ENCODE measurements at regions not wholly inside any gene's neighbourhood (a gene's known extent, or its start where the extent isn't known, plus 50 kb on each side); places are given as distances from the start of the nearest gene placed in this dataset.

DNA sequence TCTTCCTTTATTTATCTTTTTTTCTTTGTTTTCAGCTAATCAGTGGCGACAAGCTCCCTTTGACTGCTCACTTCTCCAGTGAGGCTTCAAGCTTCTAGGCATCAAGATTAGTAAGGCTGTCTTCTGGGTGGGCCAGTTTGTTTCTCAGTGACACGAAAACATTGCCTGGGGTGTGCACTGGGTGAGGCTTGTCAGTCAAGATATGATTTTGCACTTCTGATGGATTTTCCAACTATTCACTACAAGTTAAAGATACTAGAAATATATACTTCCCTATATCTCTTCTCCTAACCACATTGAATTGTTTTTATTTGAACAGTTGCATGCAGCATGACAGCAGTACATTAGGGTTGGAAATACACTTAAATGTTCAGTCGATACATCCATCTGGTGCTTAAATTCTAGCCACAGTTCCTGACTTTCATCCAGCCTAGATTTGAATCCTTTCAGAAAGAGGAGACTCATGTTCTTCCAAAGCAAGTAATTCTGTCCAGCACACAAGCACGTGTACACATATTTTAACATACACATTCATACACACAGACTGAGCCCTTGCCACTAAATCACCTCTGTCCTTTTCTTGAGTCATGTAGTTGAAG is 275.6 kb upstream of the NOVA1 start:
- H3K4me3 ChIP-seq (ENCODE audit: low read length) = no peak overlapping the region
- no peak for DNase-seq (ENCODE audit: low read depth)
- TF ChIP-seq, protein P1, sequence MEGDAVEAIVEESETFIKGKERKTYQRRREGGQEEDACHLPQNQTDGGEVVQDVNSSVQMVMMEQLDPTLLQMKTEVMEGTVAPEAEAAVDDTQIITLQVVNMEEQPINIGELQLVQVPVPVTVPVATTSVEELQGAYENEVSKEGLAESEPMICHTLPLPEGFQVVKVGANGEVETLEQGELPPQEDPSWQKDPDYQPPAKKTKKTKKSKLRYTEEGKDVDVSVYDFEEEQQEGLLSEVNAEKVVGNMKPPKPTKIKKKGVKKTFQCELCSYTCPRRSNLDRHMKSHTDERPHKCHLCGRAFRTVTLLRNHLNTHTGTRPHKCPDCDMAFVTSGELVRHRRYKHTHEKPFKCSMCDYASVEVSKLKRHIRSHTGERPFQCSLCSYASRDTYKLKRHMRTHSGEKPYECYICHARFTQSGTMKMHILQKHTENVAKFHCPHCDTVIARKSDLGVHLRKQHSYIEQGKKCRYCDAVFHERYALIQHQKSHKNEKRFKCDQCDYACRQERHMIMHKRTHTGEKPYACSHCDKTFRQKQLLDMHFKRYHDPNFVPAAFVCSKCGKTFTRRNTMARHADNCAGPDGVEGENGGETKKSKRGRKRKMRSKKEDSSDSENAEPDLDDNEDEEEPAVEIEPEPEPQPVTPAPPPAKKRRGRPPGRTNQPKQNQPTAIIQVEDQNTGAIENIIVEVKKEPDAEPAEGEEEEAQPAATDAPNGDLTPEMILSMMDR (IDR thresholded peaks at IDR 0.05; ENCODE audit: insufficient read depth, low read depth, low read length, missing control alignments) = no peak

DNA sequence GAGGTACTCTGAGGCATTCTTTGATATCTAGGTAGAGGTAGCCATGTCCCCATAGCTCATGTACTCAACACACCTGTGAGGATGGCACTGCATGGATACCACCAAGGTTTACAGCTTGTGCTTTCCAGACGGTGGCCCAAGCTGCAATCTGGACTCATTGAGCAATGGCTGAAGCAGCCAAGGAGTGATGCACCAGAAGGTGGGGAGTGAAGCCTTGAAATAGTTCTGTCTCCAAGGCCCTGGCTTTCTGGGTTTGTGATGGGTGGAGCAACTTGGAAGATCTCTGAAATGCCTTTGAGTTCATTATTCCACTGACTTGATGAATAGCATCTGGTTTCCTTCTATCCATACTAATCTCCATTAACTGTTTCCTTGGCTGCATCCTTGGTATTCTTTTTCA is 290.0 kb upstream of the NOVA1 start:
- H3K4me3 ChIP-seq (ENCODE audit: low read length) = no peak overlapping the region
- TF ChIP-seq, protein P1 (IDR thresholded peaks at IDR 0.05; ENCODE audit: insufficient read depth, low read depth, low read length, missing control alignments) = no peak
- no peak for DNase-seq (ENCODE audit: low read depth)

DNA sequence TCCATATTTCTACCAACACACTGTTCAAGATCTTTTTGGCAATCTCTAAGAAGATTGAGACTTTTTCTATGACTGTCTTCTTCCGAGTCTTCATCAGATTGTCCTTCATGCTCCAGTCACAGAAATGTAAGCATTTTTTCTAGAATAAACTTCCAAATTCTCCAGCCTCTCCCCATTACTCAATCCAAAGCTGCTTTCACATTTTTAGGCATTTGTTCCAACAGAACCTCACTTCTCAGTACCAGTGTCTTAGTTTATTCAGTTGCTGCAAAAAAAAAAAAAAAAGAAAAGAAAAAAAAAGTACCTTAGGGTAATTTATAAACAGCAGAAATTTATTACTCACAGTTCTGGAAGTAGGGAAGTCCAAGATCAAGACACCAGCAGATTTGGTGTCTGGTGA is 290.8 kb upstream of the NOVA1 start:
- H3K4me3 ChIP-seq (ENCODE audit: low read length) = no peak overlapping the region
- no peak for DNase-seq (ENCODE audit: low read depth)
- TF ChIP-seq, protein P1 (IDR thresholded peaks at IDR 0.05; ENCODE audit: insufficient read depth, low read depth, low read length, missing control alignments) = no peak

DNA sequence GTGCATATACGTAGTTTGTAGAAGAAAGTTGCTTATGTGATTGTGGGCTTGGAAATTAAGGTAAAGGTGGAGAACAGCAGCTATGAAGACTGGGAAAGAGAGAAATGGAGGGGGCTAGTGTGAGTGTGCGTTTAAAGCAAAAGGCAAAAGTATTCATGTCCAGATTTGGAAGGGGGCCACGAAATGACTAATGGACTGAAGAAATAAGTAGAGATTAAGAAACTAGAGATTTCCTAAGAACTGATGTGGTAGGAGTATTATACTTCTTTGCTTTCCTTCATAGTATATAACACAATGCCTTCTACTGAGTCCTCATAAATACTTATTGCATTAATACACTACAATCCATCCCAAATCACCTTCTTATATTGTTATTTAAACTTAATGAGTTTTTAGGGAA is 298.6 kb upstream of the NOVA1 start:
- TF ChIP-seq, protein P1 (IDR thresholded peaks at IDR 0.05; ENCODE audit: insufficient read depth, low read depth, low read length, missing control alignments) = no peak
- no peak overlapping the region for H3K4me3 ChIP-seq (ENCODE audit: low read length)
- no peak for DNase-seq (ENCODE audit: low read depth)

- H3K4me3 ChIP-seq (ENCODE audit: low read length) = no peak overlapping the region
- TF ChIP-seq, protein P1 (IDR thresholded peaks at IDR 0.05; ENCODE audit: insufficient read depth, low read depth, low read length, missing control alignments) = no peak
- DNase-seq (ENCODE audit: low read depth) = no peak
These were observed 299.4 kb upstream of the NOVA1 start for GRCh38 chr14:26897196-26897595.

GRCh38 chr14:26905229-26905628 is 307.4 kb upstream of the NOVA1 start:
- TF ChIP-seq, protein P1 (IDR thresholded peaks at IDR 0.05; ENCODE audit: insufficient read depth, low read depth, low read length, missing control alignments) = no peak
- DNase-seq (ENCODE audit: low read depth) = no peak
- no peak overlapping the region for H3K4me3 ChIP-seq (ENCODE audit: low read length)

DNA sequence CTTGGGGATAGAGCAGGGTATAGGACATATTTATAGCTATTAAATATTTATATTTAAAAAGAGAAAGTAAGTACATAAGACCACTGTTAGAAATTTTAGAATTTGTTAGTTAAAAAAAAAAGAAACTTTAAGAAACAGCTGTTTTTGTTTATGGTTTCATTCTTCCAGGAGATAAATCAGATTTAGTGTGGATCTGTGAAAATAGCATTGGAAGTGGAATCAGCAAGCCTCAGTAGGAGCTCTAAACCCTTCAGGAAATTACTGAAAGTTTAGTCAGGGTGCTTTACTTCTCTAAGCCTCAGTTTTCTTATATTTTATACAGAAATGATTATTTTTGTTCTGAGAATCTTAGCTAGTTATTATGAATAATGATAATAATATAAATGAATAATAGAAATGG is 316.0 kb upstream of the NOVA1 start:
- TF ChIP-seq, protein P1 (IDR thresholded peaks at IDR 0.05; ENCODE audit: insufficient read depth, low read depth, low read length, missing control alignments) = no peak
- H3K4me3 ChIP-seq (ENCODE audit: low read length) = no peak overlapping the region
- DNase-seq (ENCODE audit: low read depth) = no peak

Measured in epithelial cell of esophagus (primary cell).